DND-41 (cell line): ENCODE measurements at regions not wholly inside any gene's neighbourhood (a gene's known extent, or its start where the extent isn't known, plus 50 kb on each side); places are given as distances from the start of the nearest gene placed in this dataset.

Experiments used
- ATAC-seq: fragments of 200-7000 bp; cut with Tn5 transposase; 3 replicates; pipeline ENCODE4 v1.9.1; 2021; ENCODE audit warnings: low read depth; ENCODE audit not compliant: insufficient read depth
- DNase-seq: peaks from one replicate; pipeline ENCODE4 v3.0.0-alpha.2; 2020
- H2AFZ ChIP-seq: 2 replicates; pipeline ENCODE4 v1.6.0; 2012; ENCODE audit warnings: low read depth, low read length
- H3K27ac ChIP-seq: 2 replicates; pipeline ENCODE4 v1.5.1; 2012; ENCODE audit warnings: low read length, inconsistent platforms
- H3K27me3 ChIP-seq: fragments of 200-600 bp; sonication (generic); 2 replicates; pipeline ENCODE4 v1.6.0; 2012; ENCODE audit warnings: low read length, mild to moderate bottlenecking, inconsistent platforms; ENCODE audit not compliant: insufficient read depth, poor library complexity
- H3K36me3 ChIP-seq: 2 replicates; pipeline ENCODE4 v1.5.1; 2012; ENCODE audit warnings: low read length, inconsistent platforms; ENCODE audit not compliant: insufficient read depth
- H3K4me1 ChIP-seq: 2 replicates; pipeline ENCODE4 v1.5.1; 2012; ENCODE audit warnings: mild to moderate bottlenecking, low read length; ENCODE audit not compliant: insufficient read depth
- H3K4me2 ChIP-seq: 2 replicates; pipeline ENCODE4 v1.6.0; 2012; ENCODE audit warnings: mild to moderate bottlenecking, moderate library complexity, low read length, inconsistent platforms; ENCODE audit not compliant: insufficient read depth
- H3K4me3 ChIP-seq, 2 experiments: fragments of 200-600 bp in 1 of 2; shearing (Covaris generic) in 1 of 2; 2 replicates each; pipeline ENCODE4 v1.5.1; 2012 to 2016; ENCODE audit warnings: inconsistent platforms in 2 of 2, low read length in 2 of 2, mild to moderate bottlenecking in 2 of 2, low read depth in 1 of 2, moderate library complexity in 1 of 2
- H3K79me2 ChIP-seq: 2 replicates; pipeline ENCODE4 v1.6.0; 2012; ENCODE audit warnings: low read length, inconsistent platforms; ENCODE audit not compliant: insufficient read depth
- H3K9ac ChIP-seq: 2 replicates; pipeline ENCODE4 v1.6.0; 2012; ENCODE audit warnings: low read depth, mild to moderate bottlenecking, inconsistent platforms, low read length, moderate library complexity
- H3K9me3 ChIP-seq: 2 replicates; pipeline ENCODE4 v1.5.1; 2012; ENCODE audit warnings: low read length, moderate library complexity, mild to moderate bottlenecking, inconsistent platforms; ENCODE audit not compliant: insufficient read depth, severe bottlenecking
- H4K20me1 ChIP-seq: 2 replicates; pipeline ENCODE4 v1.6.0; 2012; ENCODE audit warnings: low read length; ENCODE audit not compliant: insufficient read depth
- CTCF ChIP-seq: IDR thresholded peaks from 2 replicates; pipeline ENCODE4 v1.5.1; 2012; ENCODE audit warnings: borderline replicate concordance, low read length, moderate library complexity, mild to moderate bottlenecking; ENCODE audit not compliant: poor library complexity, severe bottlenecking; ENCODE audit errors: extremely low read depth
- EZH2 ChIP-seq: IDR thresholded peaks from 3 replicates; pipeline ENCODE4 v1.6.1; 2012; ENCODE audit warnings: borderline replicate concordance, low read depth, mild to moderate bottlenecking, moderate library complexity, low read length, inconsistent platforms; ENCODE audit not compliant: severe bottlenecking

- no peaks in the 10 kb centered on the region for H3K36me3 ChIP-seq
- no peak overlapping the region for H3K9ac ChIP-seq
- no peak overlapping the region for H3K27ac ChIP-seq
- no peak overlapping the region for H3K4me3 ChIP-seq
- H3K9me3 ChIP-seq: no peaks in the 10 kb centered on the region
- no peaks in the 10 kb centered on the region for H3K4me1 ChIP-seq
- H3K4me2 ChIP-seq: no peak overlapping the region
- TF ChIP-seq CTCF (no peak), EZH2 (no peak)
- H2AFZ ChIP-seq: no peak overlapping the region
- DNase-seq (no peak), ATAC-seq (no peak)
- H4K20me1 ChIP-seq: no peaks in the 10 kb centered on the region
- no peaks in the 10 kb centered on the region for H3K79me2 ChIP-seq
- peaks cover 3% of the 10 kb centered on the region for H3K27me3 ChIP-seq
These were observed 103.5 kb upstream of the RCN1 start for GRCh38 chr11:31987118-31988005.

DNA sequence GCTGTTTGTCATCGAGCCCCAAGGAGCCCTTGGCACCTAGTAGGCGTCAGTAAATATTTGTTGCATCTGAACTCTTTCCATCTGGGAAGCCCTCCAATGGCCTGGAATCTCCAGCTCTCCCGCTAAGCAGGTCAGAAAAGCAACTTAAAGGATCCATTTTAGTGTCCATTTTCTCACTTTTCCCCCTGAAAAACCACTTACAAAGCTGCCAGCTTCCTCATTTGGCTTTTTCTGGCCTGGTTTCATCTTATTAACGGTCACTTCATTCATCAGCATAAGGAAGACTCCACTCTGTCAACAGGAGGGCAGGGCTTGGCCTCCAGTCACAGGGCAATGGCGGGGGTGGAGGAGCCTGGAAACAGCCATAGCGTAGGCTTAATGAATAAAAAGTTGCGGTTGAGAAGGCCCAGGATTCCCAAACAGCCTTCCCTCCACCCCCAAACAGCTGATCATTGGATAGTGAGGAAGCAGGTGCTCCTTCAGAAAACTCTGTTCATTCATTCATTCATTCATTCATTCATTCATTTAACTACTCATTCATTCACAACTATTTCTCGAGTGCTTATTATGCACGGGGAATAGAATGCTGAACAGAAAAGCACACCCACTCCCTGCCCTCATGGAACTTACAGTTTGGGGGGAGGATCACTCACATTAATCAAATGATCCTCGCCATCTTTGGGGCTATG is 104.5 kb upstream of the RCN1 start:
- Histone ChIP-seq H3K9me3 (no peaks in the 10 kb centered on the region), H2AFZ (no peak overlapping the region), H3K4me2 (no peak overlapping the region), H3K36me3 (no peaks in the 10 kb centered on the region), H3K4me3 (no peak overlapping the region), H4K20me1 (no peaks in the 10 kb centered on the region), H3K79me2 (no peaks in the 10 kb centered on the region), H3K27ac (no peak overlapping the region), H3K9ac (no peak overlapping the region), H3K4me1 (no peaks in the 10 kb centered on the region), H3K27me3 (peaks cover 3% of the 10 kb centered on the region)
- TF ChIP-seq CTCF: no peak
- TF ChIP-seq EZH2: no peak
- ATAC-seq (no peak), DNase-seq (no peak)

DNA sequence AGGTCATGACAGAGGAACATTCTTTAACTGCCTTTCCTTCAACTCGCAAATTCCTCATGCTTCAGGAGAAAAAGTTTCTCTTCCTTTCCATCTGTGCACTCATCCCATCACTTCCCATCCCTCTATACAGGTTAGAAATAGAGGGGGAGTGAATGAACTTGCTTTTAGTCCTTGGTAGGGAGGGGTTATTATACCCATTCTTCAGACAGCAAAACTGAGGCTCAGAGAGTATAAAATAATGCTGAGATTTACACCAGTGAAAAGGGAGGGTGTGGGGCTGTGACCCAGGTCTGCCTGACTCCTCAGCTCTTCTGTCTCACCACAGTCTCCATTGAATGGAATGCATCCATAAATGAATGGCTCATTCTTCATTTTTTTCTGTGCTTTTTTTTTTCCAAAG is 109.4 kb upstream of the RCN1 start:
- Histone ChIP-seq H4K20me1 (no peaks in the 10 kb centered on the region), H3K4me2 (no peak overlapping the region), H3K9ac (no peak overlapping the region), H3K27me3 (peaks cover 10% of the 10 kb centered on the region), H3K36me3 (no peaks in the 10 kb centered on the region), H3K4me3 (no peak overlapping the region), H3K27ac (no peak overlapping the region), H3K9me3 (no peaks in the 10 kb centered on the region), H3K4me1 (no peaks in the 10 kb centered on the region), H2AFZ (no peak overlapping the region), H3K79me2 (no peaks in the 10 kb centered on the region)
- TF ChIP-seq CTCF: no peak
- TF ChIP-seq EZH2: no peak
- no peak for DNase-seq
- no peak for ATAC-seq
